ENCODE measurements at regions not wholly inside any gene's neighbourhood (a gene's known extent, or its start where the extent isn't known, plus 50 kb on each side); places are given as distances from the start of the nearest gene placed in this dataset.

GRCh38 chr1:29428997-29429396 lies 192.7 kb downstream of the PTPRU start:
- no peaks in the 10 kb centered on the region for H3K27me3 ChIP-seq (ENCODE audit: insufficient read depth, insufficient read length)
- no peak for TF ChIP-seq YY1 (IDR thresholded peaks at IDR 0.05; ENCODE audit: insufficient read depth, insufficient read length)
- TF ChIP-seq SUZ12 (IDR thresholded peaks at IDR 0.05; ENCODE audit: extremely low read depth, insufficient read depth, insufficient read length): no peak
- no peak for TF ChIP-seq ZNF274 (IDR thresholded peaks at IDR 0.05; ENCODE audit: low read depth, low read length)

DNA sequence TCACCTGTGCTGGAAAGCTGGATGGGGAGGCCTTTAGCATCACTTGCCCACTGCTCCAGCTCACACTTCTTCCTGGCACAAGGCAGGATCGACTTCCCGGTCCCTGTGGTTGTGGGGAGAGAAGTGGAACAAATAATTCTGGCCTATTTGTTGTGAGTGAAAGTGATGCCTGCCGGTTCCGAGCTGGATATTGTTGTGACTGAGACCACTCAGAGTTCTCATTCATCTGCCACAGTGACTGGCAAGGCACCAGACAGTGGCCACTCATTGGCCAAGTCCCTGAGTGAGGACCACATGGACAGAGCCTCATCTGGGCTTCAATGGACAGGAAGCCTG lies 191.9 kb downstream of the PTPRU start:
- H3K9ac ChIP-seq (ENCODE audit: insufficient read length, low read depth): no peak overlapping the region
- no peaks in the 10 kb centered on the region for H3K27me3 ChIP-seq (ENCODE audit: insufficient read depth, insufficient read length)
- no peak for DNase-seq (ENCODE audit: low read depth, low spot score)
- TF ChIP-seq SUZ12 (IDR thresholded peaks at IDR 0.05; ENCODE audit: extremely low read depth, insufficient read depth, insufficient read length) (no peak), YY1 (IDR thresholded peaks at IDR 0.05; ENCODE audit: insufficient read depth, insufficient read length) (no peak), ZNF274 (IDR thresholded peaks at IDR 0.05; ENCODE audit: low read depth, low read length) (no peak)
- H3K9me3 ChIP-seq (ENCODE audit: insufficient read depth, low read length): peaks cover 10% of the 10 kb centered on the region; the same call in 1 of the 2 replicates
- no peaks in the 10 kb centered on the region for H3K36me3 ChIP-seq (ENCODE audit: insufficient read depth, insufficient read length, low read length)
- H3K4me3 ChIP-seq (ENCODE audit: insufficient read length, low read depth): no peak overlapping the region
- peaks cover 4% of the 10 kb centered on the region for H3K4me1 ChIP-seq (ENCODE audit: insufficient read depth, insufficient read length)

More at GRCh38 chr1:29428997-29429396, 192.7 kb downstream of the PTPRU start:
- H3K9me3 ChIP-seq (ENCODE audit: insufficient read depth, low read length): peaks cover 10% of the 10 kb centered on the region; the same call in 1 of the 2 replicates
- H3K9ac ChIP-seq (ENCODE audit: insufficient read length, low read depth): no peak overlapping the region
- H3K4me3 ChIP-seq (ENCODE audit: insufficient read length, low read depth): no peak overlapping the region
- no peaks in the 10 kb centered on the region for H3K36me3 ChIP-seq (ENCODE audit: insufficient read depth, insufficient read length, low read length)
- H3K4me1 ChIP-seq (ENCODE audit: insufficient read depth, insufficient read length): peaks cover 4% of the 10 kb centered on the region
- DNase-seq (ENCODE audit: low read depth, low spot score): no peak

DNA sequence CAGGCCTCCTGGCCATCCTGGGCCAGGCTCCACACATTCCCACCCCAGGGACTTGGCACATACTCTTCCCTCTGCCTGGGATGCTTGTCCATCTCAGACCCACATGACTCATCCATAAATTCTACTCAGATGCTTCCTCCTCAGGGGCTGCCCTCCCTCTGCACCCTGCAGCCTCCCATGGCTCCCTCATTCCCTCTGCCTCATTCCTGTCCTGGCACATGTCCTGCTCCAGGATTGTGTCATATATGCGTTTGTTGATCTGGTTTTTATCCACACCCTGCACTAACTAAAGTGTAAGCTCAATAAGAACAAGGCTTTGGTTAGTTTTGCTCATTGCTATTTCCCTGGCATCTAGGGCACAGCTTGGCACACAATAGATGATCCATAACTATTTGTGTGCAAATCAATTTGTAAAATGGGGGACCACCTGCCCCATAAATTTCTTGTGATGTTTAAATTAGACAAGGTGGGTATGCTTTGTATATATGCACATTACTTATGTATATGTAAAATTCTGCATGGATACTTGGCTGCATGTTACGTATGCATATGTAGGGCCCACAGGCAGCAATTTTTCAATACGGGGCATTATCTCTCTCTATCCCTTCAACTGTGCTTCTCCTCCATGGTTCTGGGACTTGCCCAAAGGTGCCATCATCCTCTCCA lies 191.4 kb downstream of the PTPRU start:
- DNase-seq (ENCODE audit: low read depth, low spot score): no peak
- Histone ChIP-seq H3K36me3 (ENCODE audit: insufficient read depth, insufficient read length, low read length) (no peaks in the 10 kb centered on the region), H3K27me3 (ENCODE audit: insufficient read depth, insufficient read length) (no peaks in the 10 kb centered on the region), H3K4me3 (ENCODE audit: insufficient read length, low read depth) (no peak overlapping the region), H3K9ac (ENCODE audit: insufficient read length, low read depth) (no peak overlapping the region), H3K4me1 (ENCODE audit: insufficient read depth, insufficient read length) (peaks cover 4% of the 10 kb centered on the region), H3K9me3 (ENCODE audit: insufficient read depth, low read length) (peaks cover 10% of the 10 kb centered on the region; the same call in 1 of the 2 replicates)
- TF ChIP-seq SUZ12 (IDR thresholded peaks at IDR 0.05; ENCODE audit: extremely low read depth, insufficient read depth, insufficient read length) (no peak), YY1 (IDR thresholded peaks at IDR 0.05; ENCODE audit: insufficient read depth, insufficient read length) (no peak), ZNF274 (IDR thresholded peaks at IDR 0.05; ENCODE audit: low read depth, low read length) (no peak)

DNA sequence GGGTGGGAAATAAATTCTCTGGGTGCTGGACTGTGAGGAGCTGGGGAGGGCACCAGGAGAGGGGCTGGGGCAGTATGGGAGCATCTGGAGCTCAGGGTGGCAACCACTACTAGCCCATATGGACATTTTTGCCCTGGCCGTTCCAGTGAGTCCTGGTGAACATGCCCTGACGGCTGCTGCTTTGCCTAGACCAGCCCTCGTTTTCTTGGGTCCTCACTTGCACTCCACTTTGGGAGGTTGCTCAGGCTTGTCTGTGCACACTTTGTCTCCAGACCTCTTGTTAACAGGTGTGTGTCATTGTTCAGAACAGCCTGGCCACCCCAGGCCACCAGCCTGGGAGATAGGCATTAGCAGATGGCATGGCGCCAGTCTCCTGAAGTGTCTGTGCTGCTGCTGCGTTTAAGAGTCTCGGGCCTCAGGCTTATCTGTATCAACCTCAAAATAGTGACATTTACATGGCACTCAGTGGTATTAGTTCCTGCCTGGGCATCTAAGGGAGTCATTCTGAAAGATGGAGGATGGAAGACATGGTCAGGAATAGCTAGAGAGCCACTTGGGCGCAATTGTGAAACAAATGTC lies 190.5 kb downstream of the PTPRU start:
- H3K9me3 ChIP-seq (ENCODE audit: insufficient read depth, low read length): peaks cover 10% of the 10 kb centered on the region; the same call in 1 of the 2 replicates
- TF ChIP-seq ZNF274 (IDR thresholded peaks at IDR 0.05; ENCODE audit: low read depth, low read length) (no peak), SUZ12 (IDR thresholded peaks at IDR 0.05; ENCODE audit: extremely low read depth, insufficient read depth, insufficient read length) (no peak), YY1 (IDR thresholded peaks at IDR 0.05; ENCODE audit: insufficient read depth, insufficient read length) (no peak)
- peaks cover 4% of the 10 kb centered on the region for H3K4me1 ChIP-seq (ENCODE audit: insufficient read depth, insufficient read length)
- no peaks in the 10 kb centered on the region for H3K27me3 ChIP-seq (ENCODE audit: insufficient read depth, insufficient read length)
- H3K9ac ChIP-seq (ENCODE audit: insufficient read length, low read depth): no peak overlapping the region
- H3K36me3 ChIP-seq (ENCODE audit: insufficient read depth, insufficient read length, low read length): no peaks in the 10 kb centered on the region
- no peak for DNase-seq (ENCODE audit: low read depth, low spot score)
- H3K4me3 ChIP-seq (ENCODE audit: insufficient read length, low read depth): no peak overlapping the region

DNA sequence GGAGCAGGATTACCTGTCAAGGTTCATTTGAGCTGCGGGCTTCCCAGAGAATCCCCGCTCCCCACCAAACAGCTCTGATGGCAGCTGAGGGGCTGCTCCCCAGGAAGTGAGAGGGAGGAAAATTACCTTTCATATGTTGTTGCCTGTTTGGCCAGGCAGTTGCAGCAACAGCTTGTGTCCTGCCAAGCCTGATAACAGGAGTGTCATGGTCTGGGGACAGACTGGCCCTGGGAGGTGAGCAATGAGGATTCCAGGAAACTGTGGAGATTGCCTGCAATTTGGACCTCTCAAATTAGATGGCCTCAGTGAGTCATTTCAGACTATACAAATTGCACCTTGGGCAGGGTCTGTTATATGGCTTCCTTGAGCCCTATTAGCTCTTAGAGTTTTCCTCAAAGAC lies 189.3 kb downstream of the PTPRU start:
- H3K4me3 ChIP-seq (ENCODE audit: insufficient read length, low read depth): no peak overlapping the region
- no peak for TF ChIP-seq ZNF274 (IDR thresholded peaks at IDR 0.05; ENCODE audit: low read depth, low read length)
- TF ChIP-seq YY1 (IDR thresholded peaks at IDR 0.05; ENCODE audit: insufficient read depth, insufficient read length): no peak
- TF ChIP-seq SUZ12 (IDR thresholded peaks at IDR 0.05; ENCODE audit: extremely low read depth, insufficient read depth, insufficient read length): no peak
- H3K36me3 ChIP-seq (ENCODE audit: insufficient read depth, insufficient read length, low read length): no peaks in the 10 kb centered on the region
- H3K27me3 ChIP-seq (ENCODE audit: insufficient read depth, insufficient read length): no peaks in the 10 kb centered on the region
- no peak overlapping the region for H3K9ac ChIP-seq (ENCODE audit: insufficient read length, low read depth)
- no peak for DNase-seq (ENCODE audit: low read depth, low spot score)
- peaks cover 4% of the 10 kb centered on the region for H3K4me1 ChIP-seq (ENCODE audit: insufficient read depth, insufficient read length)
- peaks cover 10% of the 10 kb centered on the region; the same call in 1 of the 2 replicates for H3K9me3 ChIP-seq (ENCODE audit: insufficient read depth, low read length)

DNA sequence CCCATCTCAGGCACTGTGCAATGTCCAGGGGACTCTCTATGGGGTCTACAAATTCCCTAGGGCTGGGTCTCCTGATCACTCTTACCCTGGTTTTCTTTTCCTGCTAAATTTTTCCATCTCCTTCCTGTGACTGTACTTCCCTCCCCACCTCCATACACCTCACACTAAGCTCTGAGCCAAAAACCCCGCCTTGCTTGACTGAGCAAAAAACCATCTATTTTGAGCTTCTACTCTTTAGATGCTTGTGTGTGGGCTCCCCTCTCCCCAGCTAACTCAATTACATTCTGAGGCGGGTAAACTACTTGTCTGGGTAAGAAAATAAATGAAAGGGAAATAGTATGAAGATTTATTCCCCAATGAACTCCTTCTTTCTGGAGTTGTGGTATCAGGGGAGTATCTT lies 187.9 kb downstream of the PTPRU start:
- no peaks in the 10 kb centered on the region for H3K36me3 ChIP-seq (ENCODE audit: insufficient read depth, insufficient read length, low read length)
- no peak overlapping the region for H3K4me3 ChIP-seq (ENCODE audit: insufficient read length, low read depth)
- H3K4me1 ChIP-seq (ENCODE audit: insufficient read depth, insufficient read length): peaks cover 4% of the 10 kb centered on the region
- no peak overlapping the region for H3K9ac ChIP-seq (ENCODE audit: insufficient read length, low read depth)
- DNase-seq (ENCODE audit: low read depth, low spot score): no peak
- H3K9me3 ChIP-seq (ENCODE audit: insufficient read depth, low read length): peaks cover 7% of the 10 kb centered on the region; the same call in 1 of the 2 replicates
- H3K27me3 ChIP-seq (ENCODE audit: insufficient read depth, insufficient read length): no peaks in the 10 kb centered on the region
- TF ChIP-seq SUZ12 (IDR thresholded peaks at IDR 0.05; ENCODE audit: extremely low read depth, insufficient read depth, insufficient read length): no peak
- no peak for TF ChIP-seq YY1 (IDR thresholded peaks at IDR 0.05; ENCODE audit: insufficient read depth, insufficient read length)
- no peak for TF ChIP-seq ZNF274 (IDR thresholded peaks at IDR 0.05; ENCODE audit: low read depth, low read length)

DNA sequence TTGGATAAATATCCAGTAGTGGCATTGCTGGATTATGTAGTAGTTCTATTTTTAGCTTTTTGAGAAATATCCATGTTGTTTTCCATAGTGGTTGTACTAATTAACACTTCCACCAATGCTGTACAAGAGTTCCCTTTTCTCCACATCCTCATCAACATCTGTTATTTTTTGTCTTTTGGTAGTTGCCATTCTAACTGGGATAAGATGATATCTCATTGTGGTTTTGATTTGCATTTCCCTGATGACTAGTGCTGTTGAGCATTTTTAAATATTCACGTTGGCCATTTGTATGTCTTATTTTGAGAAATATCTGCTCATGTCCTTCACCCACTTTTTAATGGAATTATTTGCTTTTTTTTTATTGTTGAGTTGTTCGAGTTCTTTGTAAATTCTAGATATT lies 183.9 kb downstream of the PTPRU start:
- Histone ChIP-seq H3K9me3 (ENCODE audit: insufficient read depth, low read length) (0 out of 2 replicates have a peak, but pooled peaks cover 3% of the 10 kb centered on the region), H3K36me3 (ENCODE audit: insufficient read depth, insufficient read length, low read length) (no peaks in the 10 kb centered on the region), H3K27me3 (ENCODE audit: insufficient read depth, insufficient read length) (no peaks in the 10 kb centered on the region), H3K4me3 (ENCODE audit: insufficient read length, low read depth) (no peak overlapping the region), H3K9ac (ENCODE audit: insufficient read length, low read depth) (no peak overlapping the region), H3K4me1 (ENCODE audit: insufficient read depth, insufficient read length) (peaks cover 2% of the 10 kb centered on the region)
- no peak for DNase-seq (ENCODE audit: low read depth, low spot score)
- TF ChIP-seq SUZ12 (IDR thresholded peaks at IDR 0.05; ENCODE audit: extremely low read depth, insufficient read depth, insufficient read length) (no peak), YY1 (IDR thresholded peaks at IDR 0.05; ENCODE audit: insufficient read depth, insufficient read length) (no peak), ZNF274 (IDR thresholded peaks at IDR 0.05; ENCODE audit: low read depth, low read length) (no peak)

All from NT2/D1 (cell line).